ENCODE measurements at regions not wholly inside any gene's neighbourhood (a gene's known extent, or its start where the extent isn't known, plus 50 kb on each side); places are given as distances from the start of the nearest gene placed in this dataset.

DNA sequence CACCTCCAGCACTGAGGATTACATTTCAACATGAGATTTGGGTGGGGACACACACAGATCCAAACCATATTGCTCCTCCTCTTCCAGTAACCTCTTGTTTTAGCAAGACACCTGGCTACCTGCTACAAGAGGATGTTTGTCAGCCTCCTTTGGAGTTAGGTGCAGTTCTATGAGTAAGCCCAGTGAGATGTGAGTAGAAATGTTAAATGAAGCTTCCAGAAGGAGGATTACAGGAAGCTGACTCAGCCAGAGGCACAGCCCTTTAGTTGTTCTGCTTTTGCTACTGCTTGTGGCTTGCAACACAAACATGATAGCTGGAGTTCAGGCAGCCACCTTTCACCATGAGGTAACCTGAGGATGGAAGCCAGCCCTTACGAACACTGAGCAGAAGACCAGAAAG lies 382.7 kb upstream of the RNF32 start:
- TF ChIP-seq, protein P1, sequence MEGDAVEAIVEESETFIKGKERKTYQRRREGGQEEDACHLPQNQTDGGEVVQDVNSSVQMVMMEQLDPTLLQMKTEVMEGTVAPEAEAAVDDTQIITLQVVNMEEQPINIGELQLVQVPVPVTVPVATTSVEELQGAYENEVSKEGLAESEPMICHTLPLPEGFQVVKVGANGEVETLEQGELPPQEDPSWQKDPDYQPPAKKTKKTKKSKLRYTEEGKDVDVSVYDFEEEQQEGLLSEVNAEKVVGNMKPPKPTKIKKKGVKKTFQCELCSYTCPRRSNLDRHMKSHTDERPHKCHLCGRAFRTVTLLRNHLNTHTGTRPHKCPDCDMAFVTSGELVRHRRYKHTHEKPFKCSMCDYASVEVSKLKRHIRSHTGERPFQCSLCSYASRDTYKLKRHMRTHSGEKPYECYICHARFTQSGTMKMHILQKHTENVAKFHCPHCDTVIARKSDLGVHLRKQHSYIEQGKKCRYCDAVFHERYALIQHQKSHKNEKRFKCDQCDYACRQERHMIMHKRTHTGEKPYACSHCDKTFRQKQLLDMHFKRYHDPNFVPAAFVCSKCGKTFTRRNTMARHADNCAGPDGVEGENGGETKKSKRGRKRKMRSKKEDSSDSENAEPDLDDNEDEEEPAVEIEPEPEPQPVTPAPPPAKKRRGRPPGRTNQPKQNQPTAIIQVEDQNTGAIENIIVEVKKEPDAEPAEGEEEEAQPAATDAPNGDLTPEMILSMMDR (IDR thresholded peaks at IDR 0.05; ENCODE audit: low read depth, low read length, missing input control): no peak
- no peak for TF ChIP-seq TAF1 (conservative IDR thresholded peaks at IDR 0.05)
- TF ChIP-seq, protein P2, sequence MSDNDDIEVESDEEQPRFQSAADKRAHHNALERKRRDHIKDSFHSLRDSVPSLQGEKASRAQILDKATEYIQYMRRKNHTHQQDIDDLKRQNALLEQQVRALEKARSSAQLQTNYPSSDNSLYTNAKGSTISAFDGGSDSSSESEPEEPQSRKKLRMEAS (IDR thresholded peaks at IDR 0.05): no peak
- TF ChIP-seq EGR1 (IDR thresholded peaks at IDR 0.05; ENCODE audit: low read depth in 2 of 2): no peak
- TF ChIP-seq ATF3 (IDR thresholded peaks at IDR 0.05): no peak
- TF ChIP-seq RAD21 (IDR thresholded peaks at IDR 0.05): no peak
- TF ChIP-seq, protein P3, sequence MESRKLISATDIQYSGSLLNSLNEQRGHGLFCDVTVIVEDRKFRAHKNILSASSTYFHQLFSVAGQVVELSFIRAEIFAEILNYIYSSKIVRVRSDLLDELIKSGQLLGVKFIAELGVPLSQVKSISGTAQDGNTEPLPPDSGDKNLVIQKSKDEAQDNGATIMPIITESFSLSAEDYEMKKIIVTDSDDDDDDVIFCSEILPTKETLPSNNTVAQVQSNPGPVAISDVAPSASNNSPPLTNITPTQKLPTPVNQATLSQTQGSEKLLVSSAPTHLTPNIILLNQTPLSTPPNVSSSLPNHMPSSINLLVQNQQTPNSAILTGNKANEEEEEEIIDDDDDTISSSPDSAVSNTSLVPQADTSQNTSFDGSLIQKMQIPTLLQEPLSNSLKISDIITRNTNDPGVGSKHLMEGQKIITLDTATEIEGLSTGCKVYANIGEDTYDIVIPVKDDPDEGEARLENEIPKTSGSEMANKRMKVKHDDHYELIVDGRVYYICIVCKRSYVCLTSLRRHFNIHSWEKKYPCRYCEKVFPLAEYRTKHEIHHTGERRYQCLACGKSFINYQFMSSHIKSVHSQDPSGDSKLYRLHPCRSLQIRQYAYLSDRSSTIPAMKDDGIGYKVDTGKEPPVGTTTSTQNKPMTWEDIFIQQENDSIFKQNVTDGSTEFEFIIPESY (IDR thresholded peaks at IDR 0.05): no peak
- TF ChIP-seq GABPA (IDR thresholded peaks at IDR 0.05 in 1 of 2, conservative IDR thresholded peaks at IDR 0.05 in 1 of 2): no peak
- no peak for TF ChIP-seq YY1 (IDR thresholded peaks at IDR 0.05)
- no peak for TF ChIP-seq HNF4A (conservative IDR thresholded peaks at IDR 0.05)
- TF ChIP-seq HNF4G (IDR thresholded peaks at IDR 0.05): no peak
- TF ChIP-seq RXRA (IDR thresholded peaks at IDR 0.05): no peak
- TF ChIP-seq REST (IDR thresholded peaks at IDR 0.05): no peak
